ENCODE measurements at regions not wholly inside any gene's neighbourhood (a gene's known extent, or its start where the extent isn't known, plus 50 kb on each side); places are given as distances from the start of the nearest gene placed in this dataset.

GRCh38 chr3:5606884-5607472 lies 419.5 kb downstream of the EDEM1 start:
- TF ChIP-seq CTCF (IDR thresholded peaks at IDR 0.05) (no peak), EP300 (IDR thresholded peaks at IDR 0.05) (no peak), POLR2AphosphoS5 (IDR thresholded peaks at IDR 0.05) (no peak), POLR2A (IDR thresholded peaks at IDR 0.05) (no peak)
